ENCODE measurements at regions not wholly inside any gene's neighbourhood (a gene's known extent, or its start where the extent isn't known, plus 50 kb on each side); places are given as distances from the start of the nearest gene placed in this dataset.

GRCh38 chr20:22904386-22904785 lies 130.7 kb upstream of the SSTR4 start:
- Histone ChIP-seq H3K27ac (ENCODE audit: low read length in 2 of 2) (no peak overlapping the region), H3K27me3 (replicated peaks in 1 of 4; ENCODE audit: control extremely low read depth in 1 of 4, control insufficient read depth in 3 of 4, insufficient read depth in 4 of 4, low read length in 3 of 4) (peaks cover 0 to 3% (median 0%) of the 10 kb centered on the region in 4 experiments), H3K36me3 (replicated peaks in 1 of 2; ENCODE audit: control extremely low read depth in 1 of 2, control insufficient read depth in 1 of 2, extremely low read depth in 1 of 2, insufficient read depth in 2 of 2, low read length in 1 of 2) (no peaks in the 10 kb centered on the region), H3K4me3 (ENCODE audit: control extremely low read depth in 1 of 5, extremely low read depth in 1 of 5, insufficient read depth in 1 of 5, low read depth in 2 of 5, low read length in 4 of 5) (no peak overlapping the region), H3K4me1 (ENCODE audit: control insufficient read depth in 2 of 2, insufficient read depth in 2 of 2, low read length in 2 of 2) (no peaks in the 10 kb centered on the region), H3K4me2 (replicated peaks; ENCODE audit: low read depth, low read length, poor library complexity, severe bottlenecking) (no peak overlapping the region), H2AFZ (ENCODE audit: insufficient read depth, low read depth, low read length, poor library complexity, severe bottlenecking) (no peak overlapping the region), H3K9ac (ENCODE audit: low read length) (no peak overlapping the region), H3K9me3 (ENCODE audit: control extremely low read depth in 1 of 3, control insufficient read depth in 2 of 3, insufficient read depth in 1 of 3, low read length in 2 of 3) (peaks cover 0 to 6% (median 3%) of the 10 kb centered on the region in 3 donors), H4K20me1 (ENCODE audit: control insufficient read depth, insufficient read depth, low read length, poor library complexity, severe bottlenecking) (no peaks in the 10 kb centered on the region), H3K79me2 (ENCODE audit: control insufficient read depth, insufficient read depth, low read length) (no peaks in the 10 kb centered on the region)
- no peaks in the 10 kb centered on the region for H3K4me1 Mint-ChIP-seq
- POLR2A ChIA-PET: no interaction called here
- TF ChIP-seq, protein P1, sequence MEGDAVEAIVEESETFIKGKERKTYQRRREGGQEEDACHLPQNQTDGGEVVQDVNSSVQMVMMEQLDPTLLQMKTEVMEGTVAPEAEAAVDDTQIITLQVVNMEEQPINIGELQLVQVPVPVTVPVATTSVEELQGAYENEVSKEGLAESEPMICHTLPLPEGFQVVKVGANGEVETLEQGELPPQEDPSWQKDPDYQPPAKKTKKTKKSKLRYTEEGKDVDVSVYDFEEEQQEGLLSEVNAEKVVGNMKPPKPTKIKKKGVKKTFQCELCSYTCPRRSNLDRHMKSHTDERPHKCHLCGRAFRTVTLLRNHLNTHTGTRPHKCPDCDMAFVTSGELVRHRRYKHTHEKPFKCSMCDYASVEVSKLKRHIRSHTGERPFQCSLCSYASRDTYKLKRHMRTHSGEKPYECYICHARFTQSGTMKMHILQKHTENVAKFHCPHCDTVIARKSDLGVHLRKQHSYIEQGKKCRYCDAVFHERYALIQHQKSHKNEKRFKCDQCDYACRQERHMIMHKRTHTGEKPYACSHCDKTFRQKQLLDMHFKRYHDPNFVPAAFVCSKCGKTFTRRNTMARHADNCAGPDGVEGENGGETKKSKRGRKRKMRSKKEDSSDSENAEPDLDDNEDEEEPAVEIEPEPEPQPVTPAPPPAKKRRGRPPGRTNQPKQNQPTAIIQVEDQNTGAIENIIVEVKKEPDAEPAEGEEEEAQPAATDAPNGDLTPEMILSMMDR (IDR thresholded peaks at IDR 0.05): no peak
- no peak for TF ChIP-seq EZH2 (IDR thresholded peaks at IDR 0.05; ENCODE audit: borderline replicate concordance, insufficient read depth, low read depth, low read length, poor library complexity, severe bottlenecking)
- CTCF ChIA-PET: no interaction called here
- H3K9me3 Mint-ChIP-seq (ENCODE audit: insufficient read depth): peaks cover 4% of the 10 kb centered on the region
- no peak overlapping the region for H3K27ac Mint-ChIP-seq
- intact Hi-C loops (cut with micrococcal nuclease): no loop called here
- no peak for ATAC-seq (ENCODE audit: low read depth)
- no peak overlapping the region for H3K4me3 Mint-ChIP-seq
- no peak for DNase-seq
- no CpG with 5 or more reads among the region's 2 CpGs for WGBS (ENCODE audit: insufficient coverage)
- H3K27me3 Mint-ChIP-seq: no peaks in the 10 kb centered on the region

- CTCF ChIA-PET: no interaction called here
- H3K4me1 ChIP-seq (ENCODE audit: control insufficient read depth in 2 of 2, insufficient read depth in 2 of 2, low read length in 2 of 2): no peaks in the 10 kb centered on the region
- peaks cover 0 to 3% (median 0%) of the 10 kb centered on the region in 4 experiments for H3K27me3 ChIP-seq (replicated peaks in 1 of 4; ENCODE audit: control extremely low read depth in 1 of 4, control insufficient read depth in 3 of 4, insufficient read depth in 4 of 4, low read length in 3 of 4)
- no peak overlapping the region for H3K27ac Mint-ChIP-seq
- TF ChIP-seq, protein P1 (IDR thresholded peaks at IDR 0.05): no peak
- TF ChIP-seq EZH2 (IDR thresholded peaks at IDR 0.05; ENCODE audit: borderline replicate concordance, insufficient read depth, low read depth, low read length, poor library complexity, severe bottlenecking): no peak
- H3K9me3 Mint-ChIP-seq (ENCODE audit: insufficient read depth): peaks cover 4% of the 10 kb centered on the region
- H4K20me1 ChIP-seq (ENCODE audit: control insufficient read depth, insufficient read depth, low read length, poor library complexity, severe bottlenecking): no peaks in the 10 kb centered on the region
- H2AFZ ChIP-seq (ENCODE audit: insufficient read depth, low read depth, low read length, poor library complexity, severe bottlenecking): no peak overlapping the region
- POLR2A ChIA-PET: no interaction called here
- intact Hi-C loops (cut with micrococcal nuclease): no loop called here
- no peaks in the 10 kb centered on the region for H3K27me3 Mint-ChIP-seq
- H3K27ac ChIP-seq (ENCODE audit: low read length in 2 of 2): no peak overlapping the region
- no peak for ATAC-seq (ENCODE audit: low read depth)
- no peak overlapping the region for H3K4me3 ChIP-seq (ENCODE audit: control extremely low read depth in 1 of 5, extremely low read depth in 1 of 5, insufficient read depth in 1 of 5, low read depth in 2 of 5, low read length in 4 of 5)
- H3K79me2 ChIP-seq (ENCODE audit: control insufficient read depth, insufficient read depth, low read length): no peaks in the 10 kb centered on the region
- H3K4me1 Mint-ChIP-seq: no peaks in the 10 kb centered on the region
- H3K36me3 ChIP-seq (replicated peaks in 1 of 2; ENCODE audit: control extremely low read depth in 1 of 2, control insufficient read depth in 1 of 2, extremely low read depth in 1 of 2, insufficient read depth in 2 of 2, low read length in 1 of 2): no peaks in the 10 kb centered on the region
- DNase-seq: no peak
- peaks cover 0 to 4% (median 3%) of the 10 kb centered on the region in 3 donors for H3K9me3 ChIP-seq (ENCODE audit: control extremely low read depth in 1 of 3, control insufficient read depth in 2 of 3, insufficient read depth in 1 of 3, low read length in 2 of 3)
- 86% methylated on average over 1 of the region's 2 CpGs for WGBS (ENCODE audit: insufficient coverage)
- no peak overlapping the region for H3K4me3 Mint-ChIP-seq
- H3K9ac ChIP-seq (ENCODE audit: low read length): no peak overlapping the region
- no peak overlapping the region for H3K4me2 ChIP-seq (replicated peaks; ENCODE audit: low read depth, low read length, poor library complexity, severe bottlenecking)
Observed at GRCh38 chr20:22904905-22905304, 130.2 kb upstream of the SSTR4 start.
